Astrocyte (in vitro differentiated cells and primary cell): ENCODE measurements at regions not wholly inside any gene's neighbourhood (a gene's known extent, or its start where the extent isn't known, plus 50 kb on each side); places are given as distances from the start of the nearest gene placed in this dataset.

Experiments used
- CTCF ChIP-seq: IDR thresholded peaks from 2 replicates; pipeline ENCODE4 v1.5.1; 2011; ENCODE audit warnings: low read depth, mild to moderate bottlenecking, inconsistent platforms, low read length, moderate library complexity; ENCODE audit not compliant: insufficient read depth
- EZH2 ChIP-seq: IDR thresholded peaks from 2 replicates; pipeline ENCODE4 v1.6.1; 2012; ENCODE audit warnings: mild to moderate bottlenecking, low read length, inconsistent platforms; ENCODE audit not compliant: insufficient read depth

GRCh38 chr9:93884808-93885207 is 70.3 kb downstream of the BARX1 start:
- TF ChIP-seq CTCF: no peak
- TF ChIP-seq EZH2: no peak
